Endodermal cell (in vitro differentiated cells): ENCODE measurements at regions not wholly inside any gene's neighbourhood (a gene's known extent, or its start where the extent isn't known, plus 50 kb on each side); places are given as distances from the start of the nearest gene placed in this dataset.

Experiments used
- DNase-seq: peaks from one replicate; pipeline ENCODE4 v3.0.0-alpha.2; 2017
- H3K27ac ChIP-seq: 2 replicates; pipeline ENCODE4 v1.5.1; 2013; ENCODE audit warnings: mild to moderate bottlenecking, low read depth, low read length, moderate library complexity
- H3K27me3 ChIP-seq: 2 replicates; pipeline ENCODE4 v1.6.1; 2013; ENCODE audit warnings: mild to moderate bottlenecking, low read length, moderate library complexity; ENCODE audit not compliant: insufficient read depth, control insufficient read depth, poor library complexity, severe bottlenecking
- H3K36me3 ChIP-seq: 2 replicates; pipeline ENCODE4 v1.7.0; 2013; ENCODE audit warnings: mild to moderate bottlenecking, low read length, moderate library complexity; ENCODE audit not compliant: control insufficient read depth, insufficient read depth
- H3K4me1 ChIP-seq: one replicate; pipeline ENCODE4 v1.7.0; 2013; ENCODE audit warnings: low read length; ENCODE audit not compliant: control insufficient read depth, insufficient read depth
- H3K4me3 ChIP-seq: 2 replicates; pipeline ENCODE4 v1.5.1; 2013; ENCODE audit warnings: mild to moderate bottlenecking, low read length, moderate library complexity
- H3K9ac ChIP-seq: 2 replicates; pipeline ENCODE4 v1.6.1; 2013; ENCODE audit warnings: mild to moderate bottlenecking, low read length, moderate library complexity; ENCODE audit not compliant: poor library complexity, severe bottlenecking; ENCODE audit errors: extremely low read depth
- H3K9me3 ChIP-seq: 2 replicates; pipeline ENCODE4 v1.6.1; 2013; ENCODE audit warnings: mild to moderate bottlenecking, low read length, moderate library complexity; ENCODE audit not compliant: control insufficient read depth
- H3K27ac Mint-ChIP-seq: 2 replicates; pipeline ENCODE4 v1.8.0; 2020; ENCODE audit warnings: mixed read lengths
- H3K27me3 Mint-ChIP-seq: 2 replicates; pipeline ENCODE4 v1.8.0; 2021; ENCODE audit warnings: mild to moderate bottlenecking, mixed read lengths; ENCODE audit not compliant: insufficient read depth
- H3K36me3 Mint-ChIP-seq: 2 replicates; pipeline ENCODE4 v1.8.0; 2020; ENCODE audit warnings: low read depth, mixed read lengths
- H3K4me1 Mint-ChIP-seq: 2 replicates; pipeline ENCODE4 v1.8.0; 2020; ENCODE audit warnings: mixed read lengths
- H3K4me3 Mint-ChIP-seq: 2 replicates; pipeline ENCODE4 v1.8.0; 2020; ENCODE audit warnings: mild to moderate bottlenecking, moderate library complexity, mixed read lengths
- H3K9me3 Mint-ChIP-seq: 2 replicates; pipeline ENCODE4 v1.8.0; 2020; ENCODE audit warnings: mild to moderate bottlenecking, mixed read lengths
- WGBS, 2 experiments: methylation state at CpG; one replicate each; pipeline versions ENCODE4 v1.1.5 to v1.1.7; 2013; ENCODE audit warnings: missing lambda C conversion rate in 2 of 2, mixed read lengths in 1 of 2; ENCODE audit not compliant: insufficient coverage in 1 of 2, insufficient read length in 1 of 2; 5-methylcytosine and 5-hydroxymethylcytosine counted together
- TF ChIP-seq, protein P1 (sequence below): fragments of 200-600 bp; sonication (generic); conservative IDR thresholded peaks from 2 replicates; pipeline ENCODE4 v1.5.0; 2021; ENCODE audit warnings: antibody characterized with exemption, mild to moderate bottlenecking

- Histone ChIP-seq H3K36me3 (no peaks in the 10 kb centered on the region), H3K4me3 (no peak overlapping the region), H3K27ac (no peak overlapping the region), H3K4me1 (no peaks in the 10 kb centered on the region), H3K27me3 (no peaks in the 10 kb centered on the region), H3K9ac (no peak overlapping the region), H3K9me3 (peaks cover 13% of the 10 kb centered on the region)
- Mint-ChIP-seq H3K9me3 (peaks cover 93% of the 10 kb centered on the region), H3K4me3 (no peak overlapping the region), H3K36me3 (no peaks in the 10 kb centered on the region), H3K27ac (no peak overlapping the region), H3K4me1 (no peaks in the 10 kb centered on the region), H3K27me3 (no peaks in the 10 kb centered on the region)
- DNase-seq, result no peak
- TF ChIP-seq, protein P1, sequence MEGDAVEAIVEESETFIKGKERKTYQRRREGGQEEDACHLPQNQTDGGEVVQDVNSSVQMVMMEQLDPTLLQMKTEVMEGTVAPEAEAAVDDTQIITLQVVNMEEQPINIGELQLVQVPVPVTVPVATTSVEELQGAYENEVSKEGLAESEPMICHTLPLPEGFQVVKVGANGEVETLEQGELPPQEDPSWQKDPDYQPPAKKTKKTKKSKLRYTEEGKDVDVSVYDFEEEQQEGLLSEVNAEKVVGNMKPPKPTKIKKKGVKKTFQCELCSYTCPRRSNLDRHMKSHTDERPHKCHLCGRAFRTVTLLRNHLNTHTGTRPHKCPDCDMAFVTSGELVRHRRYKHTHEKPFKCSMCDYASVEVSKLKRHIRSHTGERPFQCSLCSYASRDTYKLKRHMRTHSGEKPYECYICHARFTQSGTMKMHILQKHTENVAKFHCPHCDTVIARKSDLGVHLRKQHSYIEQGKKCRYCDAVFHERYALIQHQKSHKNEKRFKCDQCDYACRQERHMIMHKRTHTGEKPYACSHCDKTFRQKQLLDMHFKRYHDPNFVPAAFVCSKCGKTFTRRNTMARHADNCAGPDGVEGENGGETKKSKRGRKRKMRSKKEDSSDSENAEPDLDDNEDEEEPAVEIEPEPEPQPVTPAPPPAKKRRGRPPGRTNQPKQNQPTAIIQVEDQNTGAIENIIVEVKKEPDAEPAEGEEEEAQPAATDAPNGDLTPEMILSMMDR, result no peak
- 71 to 96% methylated on average over 6 to 8 of the region's 8 CpGs for WGBS, 2 experiments
These were observed 1351.5 kb downstream of the UQCRFS1 start for GRCh38 chr19:27861411-27861975.

GRCh38 chr19:27860309-27860934 is 1352.5 kb downstream of the UQCRFS1 start:
- Mint-ChIP-seq H3K27me3 (no peaks in the 10 kb centered on the region), H3K4me3 (no peak overlapping the region), H3K4me1 (no peaks in the 10 kb centered on the region), H3K36me3 (no peaks in the 10 kb centered on the region), H3K9me3 (peaks cover 93% of the 10 kb centered on the region), H3K27ac (no peak overlapping the region)
- TF ChIP-seq, protein P1, result no peak
- Histone ChIP-seq H3K4me3 (no peak overlapping the region), H3K36me3 (no peaks in the 10 kb centered on the region), H3K27me3 (no peaks in the 10 kb centered on the region), H3K9ac (no peak overlapping the region), H3K4me1 (no peaks in the 10 kb centered on the region), H3K9me3 (peaks cover 6% of the 10 kb centered on the region), H3K27ac (no peak overlapping the region)
- WGBS, 2 experiments, result 79 to 88% methylated on average over 11 of the region's 11 CpGs
- no peak for DNase-seq

DNA sequence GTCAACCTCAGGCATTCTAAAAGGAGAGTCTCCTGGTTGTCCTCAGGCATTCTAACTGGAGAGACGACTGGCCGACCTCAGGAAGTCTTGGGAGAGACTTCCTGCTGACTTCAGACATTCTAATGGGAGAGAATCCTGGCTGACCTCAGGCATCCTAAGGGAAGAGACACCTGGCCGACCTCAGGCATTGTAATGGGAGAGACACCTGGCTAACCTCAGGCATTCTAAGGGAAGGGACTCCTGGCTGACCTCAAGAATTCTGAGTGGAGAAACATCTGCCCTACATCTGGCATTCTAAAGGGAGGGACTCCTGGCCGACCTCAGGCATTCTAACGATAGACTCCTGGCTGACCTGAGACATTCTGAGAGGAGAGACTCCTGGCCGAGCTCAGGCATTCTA is 1353.3 kb downstream of the UQCRFS1 start:
- TF ChIP-seq, protein P1, result no peak
- DNase-seq, result no peak
- Mint-ChIP-seq H3K36me3 (no peaks in the 10 kb centered on the region), H3K27ac (no peak overlapping the region), H3K27me3 (no peaks in the 10 kb centered on the region), H3K4me1 (no peaks in the 10 kb centered on the region), H3K9me3 (peaks cover 93% of the 10 kb centered on the region), H3K4me3 (no peak overlapping the region)
- no peak overlapping the region for H3K27ac ChIP-seq
- no peaks in the 10 kb centered on the region for H3K27me3 ChIP-seq
- H3K9me3 ChIP-seq, result peaks cover 6% of the 10 kb centered on the region
- H3K4me1 ChIP-seq, result no peaks in the 10 kb centered on the region
- no peak overlapping the region for H3K4me3 ChIP-seq
- H3K36me3 ChIP-seq, result no peaks in the 10 kb centered on the region
- no peak overlapping the region for H3K9ac ChIP-seq
- 84 to 85% methylated on average over 4 to 6 of the region's 6 CpGs for WGBS, 2 experiments
